Muscle layer of colon (tissue), 2 donors: ENCODE measurements at regions not wholly inside any gene's neighbourhood (a gene's known extent, or its start where the extent isn't known, plus 50 kb on each side); places are given as distances from the start of the nearest gene placed in this dataset.
A peak's percentile ranks its signal among the peaks of the same experiment; 100 is the strongest.

Experiments used
- H3K27ac ChIP-seq: one replicate; pipeline ENCODE4 v1.7.0; 2013; ENCODE audit warnings: low read depth, mild to moderate bottlenecking, low read length, moderate library complexity
- H3K27me3 ChIP-seq, 2 donors: one replicate each; pipeline ENCODE4 v1.7.0; 2013; ENCODE audit warnings: low read length in 2 of 2, mild to moderate bottlenecking in 2 of 2; ENCODE audit not compliant: insufficient read depth in 2 of 2, control insufficient read depth in 1 of 2
- H3K36me3 ChIP-seq: one replicate; pipeline ENCODE4 v1.7.0; 2013; ENCODE audit warnings: mild to moderate bottlenecking, low read length; ENCODE audit not compliant: insufficient read depth
- H3K4me1 ChIP-seq: one replicate; pipeline ENCODE4 v1.7.0; 2013; ENCODE audit warnings: mild to moderate bottlenecking, low read length; ENCODE audit not compliant: insufficient read depth
- H3K4me3 ChIP-seq, 2 donors: one replicate each; pipeline ENCODE4 v1.7.0; 2013; ENCODE audit warnings: low read length in 2 of 2, low read depth in 1 of 2, mild to moderate bottlenecking in 1 of 2, moderate library complexity in 1 of 2
- H3K9ac ChIP-seq: one replicate; pipeline ENCODE4 v1.7.0; 2013; ENCODE audit warnings: low read length
- H3K9me3 ChIP-seq: one replicate; pipeline ENCODE4 v1.7.0; 2013; ENCODE audit warnings: mild to moderate bottlenecking, low read length
- donor health status: abdominal sarcoma.
- donor health status: Adenocarcinoma of cecum.

GRCh38 chr6:2449572-2449940 lies 204.2 kb upstream of the GMDS start:
- no peaks in the 10 kb centered on the region for H3K36me3 ChIP-seq
- H3K27ac ChIP-seq = no peak overlapping the region
- no peak overlapping the region for H3K4me3 ChIP-seq
- no peaks in the 10 kb centered on the region for H3K9me3 ChIP-seq
- no peaks in the 10 kb centered on the region for H3K27me3 ChIP-seq
- no peaks in the 10 kb centered on the region for H3K4me1 ChIP-seq
- H3K9ac ChIP-seq = no peak overlapping the region

- H3K4me1 ChIP-seq = no peaks in the 10 kb centered on the region
- no peak overlapping the region for H3K9ac ChIP-seq
- peak overlapping the region in 1 of 2 donors; percentile 43 for H3K4me3 ChIP-seq
- H3K9me3 ChIP-seq = no peaks in the 10 kb centered on the region
- H3K27ac ChIP-seq = no peak overlapping the region
- H3K36me3 ChIP-seq = no peaks in the 10 kb centered on the region
- H3K27me3 ChIP-seq = no peaks in the 10 kb centered on the region
These were observed 203.6 kb upstream of the GMDS start for GRCh38 chr6:2448826-2449571.

GRCh38 chr6:2447931-2448330 lies 202.5 kb upstream of the GMDS start:
- Histone ChIP-seq H3K4me3 (no peak overlapping the region), H3K27me3 (no peaks in the 10 kb centered on the region), H3K27ac (no peak overlapping the region), H3K9me3 (no peaks in the 10 kb centered on the region), H3K4me1 (no peaks in the 10 kb centered on the region), H3K36me3 (no peaks in the 10 kb centered on the region), H3K9ac (no peak overlapping the region)

GRCh38 chr6:2447318-2447920 lies 202.0 kb upstream of the GMDS start:
- no peaks in the 10 kb centered on the region for H3K36me3 ChIP-seq
- no peaks in the 10 kb centered on the region for H3K9me3 ChIP-seq

DNA sequence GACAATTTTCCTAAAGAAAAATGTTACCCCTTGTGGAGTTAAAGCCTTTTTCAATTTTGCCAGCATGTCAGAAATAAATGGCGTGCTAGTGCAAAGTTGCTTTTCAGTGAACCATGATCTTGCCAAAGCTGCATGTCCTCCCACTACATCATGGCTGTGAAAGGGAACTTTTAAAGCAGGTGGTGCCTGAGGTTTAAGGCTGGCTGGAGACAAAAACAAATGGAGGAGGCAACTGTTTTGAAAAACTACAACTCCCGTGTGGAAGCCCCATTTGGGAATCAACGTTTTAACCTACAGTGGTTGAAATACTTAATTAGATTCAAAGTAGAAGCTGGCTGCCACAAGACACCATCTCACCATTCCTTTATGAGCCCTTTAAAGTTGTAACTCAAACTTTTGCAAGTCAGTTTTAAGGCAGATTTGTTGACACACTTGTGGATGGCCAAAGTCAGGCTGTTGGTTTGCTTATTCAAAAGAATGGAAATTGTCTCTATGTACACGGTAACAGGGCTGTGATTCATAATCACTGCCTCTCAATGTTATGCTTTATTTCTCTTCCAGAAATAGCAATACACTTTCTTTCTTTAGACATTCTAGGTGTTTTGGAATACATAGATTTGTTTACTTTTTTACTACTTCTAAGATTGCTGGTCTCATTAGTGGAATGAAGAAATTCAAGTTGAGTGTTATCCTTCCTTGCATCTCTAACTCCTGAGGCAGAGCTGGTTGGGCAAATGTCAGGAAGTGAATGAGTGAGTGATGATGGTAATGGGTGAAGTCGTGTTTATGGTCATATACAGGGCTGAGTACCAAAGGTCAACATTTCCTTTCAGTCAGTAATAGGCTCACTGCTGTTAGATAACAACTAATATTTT lies 196.4 kb upstream of the GMDS start:
- Histone ChIP-seq H3K27ac (no peak overlapping the region), H3K9ac (no peak overlapping the region), H3K36me3 (no peaks in the 10 kb centered on the region), H3K27me3 (no peaks in the 10 kb centered on the region), H3K9me3 (no peaks in the 10 kb centered on the region), H3K4me3 (no peak overlapping the region), H3K4me1 (no peaks in the 10 kb centered on the region)

More at GRCh38 chr6:2447318-2447920, 202.0 kb upstream of the GMDS start:
- Histone ChIP-seq H3K27ac (no peak overlapping the region), H3K27me3 (no peaks in the 10 kb centered on the region), H3K4me3 (no peak overlapping the region), H3K4me1 (no peaks in the 10 kb centered on the region), H3K9ac (no peak overlapping the region)

- Histone ChIP-seq H3K9ac (no peak overlapping the region), H3K9me3 (no peaks in the 10 kb centered on the region), H3K27me3 (no peaks in the 10 kb centered on the region), H3K27ac (no peak overlapping the region), H3K4me3 (no peak overlapping the region), H3K36me3 (no peaks in the 10 kb centered on the region), H3K4me1 (no peaks in the 10 kb centered on the region)
These were observed 195.1 kb upstream of the GMDS start for GRCh38 chr6:2440516-2440915.

- Histone ChIP-seq H3K4me3 (no peak overlapping the region), H3K4me1 (no peaks in the 10 kb centered on the region), H3K9ac (no peak overlapping the region), H3K27ac (no peak overlapping the region), H3K27me3 (no peaks in the 10 kb centered on the region), H3K36me3 (no peaks in the 10 kb centered on the region), H3K9me3 (no peaks in the 10 kb centered on the region)
These were observed 194.2 kb upstream of the GMDS start for GRCh38 chr6:2439632-2440031.

DNA sequence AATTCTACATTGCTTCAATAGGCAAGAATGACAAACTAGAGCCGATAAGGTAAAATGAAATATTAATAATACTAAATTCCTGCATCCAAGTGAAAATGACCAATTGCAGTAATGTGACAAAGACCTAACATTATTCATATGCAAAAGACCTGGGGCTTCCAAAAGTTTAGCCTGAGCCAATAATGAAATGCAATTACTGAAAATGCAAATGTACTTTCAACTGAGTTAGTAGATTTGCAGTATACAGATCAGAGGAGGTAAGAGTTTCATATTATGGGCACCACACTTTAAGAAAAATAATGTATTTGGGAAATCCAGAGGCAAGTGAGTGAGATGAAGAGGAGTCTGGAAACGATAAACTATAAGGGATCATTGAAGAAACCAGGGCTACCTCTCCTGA lies 193.7 kb upstream of the GMDS start:
- Histone ChIP-seq H3K4me1 (no peaks in the 10 kb centered on the region), H3K9ac (no peak overlapping the region), H3K27me3 (no peaks in the 10 kb centered on the region), H3K4me3 (no peak overlapping the region), H3K9me3 (no peaks in the 10 kb centered on the region), H3K27ac (no peak overlapping the region), H3K36me3 (no peaks in the 10 kb centered on the region)

DNA sequence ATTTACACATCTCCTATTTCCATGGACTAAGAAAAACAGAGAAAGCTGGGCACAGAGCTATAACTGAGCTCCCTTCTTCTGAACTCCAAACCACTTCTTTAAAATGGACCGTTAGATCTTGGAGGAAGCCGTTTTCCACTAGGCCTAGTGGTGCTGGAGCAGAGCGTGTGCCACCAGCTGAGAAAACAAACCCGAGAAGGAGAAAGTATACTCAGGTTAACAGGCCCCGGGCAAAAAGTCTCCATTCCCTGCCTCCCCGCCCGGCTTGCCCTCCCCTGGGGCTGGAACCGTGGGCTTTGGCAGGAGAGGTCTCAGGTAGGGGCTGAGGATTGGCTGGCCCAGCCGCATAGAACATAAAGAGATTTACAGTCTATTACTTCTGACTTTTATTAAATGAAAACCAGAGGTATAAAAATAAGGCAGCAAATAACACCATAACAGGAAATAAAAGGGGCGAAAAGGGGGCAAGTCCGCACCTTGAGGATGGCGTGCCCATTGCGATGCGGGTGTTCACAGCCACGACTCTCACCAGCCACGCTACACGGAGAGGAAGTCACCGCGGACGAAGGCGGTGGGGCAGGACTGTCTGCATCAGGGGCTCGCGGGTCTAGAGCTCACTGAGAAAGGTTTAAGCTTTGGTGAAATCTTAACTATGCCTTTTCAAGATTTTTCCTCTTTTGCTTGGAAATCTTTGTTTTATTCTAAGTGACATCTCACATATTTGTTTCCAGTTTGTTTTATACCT lies 191.2 kb upstream of the GMDS start:
- Histone ChIP-seq H3K9ac (no peak overlapping the region), H3K9me3 (no peaks in the 10 kb centered on the region), H3K27me3 (no peaks in the 10 kb centered on the region), H3K4me3 (no peak overlapping the region), H3K36me3 (no peaks in the 10 kb centered on the region), H3K4me1 (no peaks in the 10 kb centered on the region), H3K27ac (no peak overlapping the region)

DNA sequence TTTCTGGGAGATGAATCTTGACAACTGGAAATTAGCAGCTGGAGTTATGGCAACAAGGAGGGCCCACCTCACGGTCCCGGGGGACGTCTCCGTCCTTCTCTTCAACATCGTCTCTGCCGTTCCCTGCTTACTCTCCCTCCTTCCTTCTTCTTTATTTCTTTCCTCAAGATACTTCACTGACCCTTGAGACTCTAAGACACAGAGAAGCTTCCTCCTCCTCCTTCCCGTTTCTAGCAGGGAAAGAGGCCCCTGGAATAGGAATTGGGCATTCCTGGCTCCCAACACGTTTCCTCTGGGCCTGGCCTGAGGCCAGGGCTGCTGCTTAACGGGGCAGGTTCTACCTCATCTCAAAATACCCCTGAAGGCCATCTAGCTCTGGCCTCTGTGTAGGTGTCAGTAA lies 189.9 kb upstream of the GMDS start:
- no peaks in the 10 kb centered on the region for H3K9me3 ChIP-seq
- H3K36me3 ChIP-seq = no peaks in the 10 kb centered on the region
- H3K27ac ChIP-seq = no peak overlapping the region
- H3K4me1 ChIP-seq = no peaks in the 10 kb centered on the region
- no peaks in the 10 kb centered on the region for H3K27me3 ChIP-seq
- no peak overlapping the region for H3K9ac ChIP-seq
- no peak overlapping the region for H3K4me3 ChIP-seq

DNA sequence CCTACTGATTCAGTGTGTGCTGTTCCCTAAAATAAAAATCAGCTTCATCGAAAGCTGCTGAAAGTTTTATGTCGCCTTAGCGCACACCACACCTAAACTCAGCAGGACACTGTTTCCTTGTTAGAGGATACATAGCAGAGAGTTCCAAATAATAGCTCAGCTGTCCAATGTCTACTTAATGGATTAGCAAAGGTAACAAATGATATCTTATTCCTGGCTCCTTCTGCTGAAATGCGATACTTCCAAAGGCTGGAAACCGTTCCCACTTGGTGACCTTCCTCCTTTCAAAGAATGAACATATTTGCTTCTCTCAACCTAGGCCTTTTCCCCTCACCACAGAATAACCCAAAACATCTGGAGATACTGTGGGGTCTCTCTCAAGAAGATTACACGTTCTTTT lies 189.5 kb upstream of the GMDS start:
- no peaks in the 10 kb centered on the region for H3K9me3 ChIP-seq
- H3K36me3 ChIP-seq = no peaks in the 10 kb centered on the region
- no peaks in the 10 kb centered on the region for H3K4me1 ChIP-seq
- no peak overlapping the region for H3K9ac ChIP-seq
- no peaks in the 10 kb centered on the region for H3K27me3 ChIP-seq
- H3K4me3 ChIP-seq = no peak overlapping the region
- no peak overlapping the region for H3K27ac ChIP-seq
